NT2/D1 (cell line): ENCODE measurements at regions not wholly inside any gene's neighbourhood (a gene's known extent, or its start where the extent isn't known, plus 50 kb on each side); places are given as distances from the start of the nearest gene placed in this dataset.

Source experiments
- YY1 ChIP-seq: IDR thresholded peaks from 2 replicates; pipeline ENCODE4 v1.6.1; 2011; ENCODE audit not compliant: insufficient read length, insufficient read depth
- ZNF274 ChIP-seq: IDR thresholded peaks from 2 replicates; pipeline ENCODE4 v1.6.1; 2011; ENCODE audit warnings: mild to moderate bottlenecking, low read depth, low read length

DNA sequence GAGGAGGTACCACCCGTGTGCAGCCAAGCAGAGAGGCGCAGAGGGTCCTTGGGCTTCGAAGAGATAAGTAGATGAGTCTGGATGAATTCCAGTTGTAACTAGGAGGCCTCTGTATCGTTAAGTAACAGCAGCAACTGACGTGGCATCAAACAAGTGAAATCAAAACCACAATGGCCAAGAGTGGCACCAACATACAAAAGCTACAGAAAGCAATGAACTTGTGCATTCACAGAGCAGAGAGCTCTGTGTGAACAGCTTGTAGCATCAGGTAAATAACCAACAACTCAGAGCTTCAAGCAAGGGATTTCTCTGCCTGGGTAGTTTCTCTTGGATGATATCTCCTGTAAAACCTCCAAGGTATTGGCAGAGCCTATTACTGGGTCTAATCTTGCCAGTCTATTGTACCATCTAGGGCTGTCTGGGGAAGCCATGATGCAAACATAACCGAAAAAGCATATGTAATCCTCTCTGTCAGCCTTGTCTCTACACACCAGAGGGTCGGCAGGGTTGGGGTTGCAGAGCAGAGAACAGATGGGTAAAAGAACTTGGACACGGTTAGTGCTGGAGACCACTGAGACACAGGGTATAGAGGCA, 83.1 kb upstream of the USP47 start:
- TF ChIP-seq ZNF274 (no peak), YY1 (no peak)
